ENCODE measurements at regions not wholly inside any gene's neighbourhood (a gene's known extent, or its start where the extent isn't known, plus 50 kb on each side); places are given as distances from the start of the nearest gene placed in this dataset.

- no peak for DNase-seq (ENCODE audit: low spot score)
- no peak for TF ChIP-seq CTCF (IDR thresholded peaks at IDR 0.05)
- Histone ChIP-seq H3K27ac (no peak overlapping the region), H3K4me3 (no peak overlapping the region)
Measured at GRCh38 chr18:44452346-44452745, 228.3 kb upstream of the SETBP1 start.

GRCh38 chr18:44453505-44453904, 227.2 kb upstream of the SETBP1 start:
- DNase-seq (ENCODE audit: low spot score), result no peak
- no peak for TF ChIP-seq CTCF (IDR thresholded peaks at IDR 0.05)
- Histone ChIP-seq H3K4me3 (no peak overlapping the region), H3K27ac (no peak overlapping the region)

GRCh38 chr18:44458777-44459176, 221.9 kb upstream of the SETBP1 start:
- no peak for DNase-seq (ENCODE audit: low spot score)
- Histone ChIP-seq H3K27ac (no peak overlapping the region), H3K4me3 (no peak overlapping the region)
- TF ChIP-seq CTCF (IDR thresholded peaks at IDR 0.05), result no peak

GRCh38 chr18:44464398-44465180, 216.1 kb upstream of the SETBP1 start:
- Histone ChIP-seq H3K4me3 (no peak overlapping the region), H3K27ac (no peak overlapping the region)
- no peak for DNase-seq (ENCODE audit: low spot score)
- no peak for TF ChIP-seq CTCF (IDR thresholded peaks at IDR 0.05)

GRCh38 chr18:44465381-44465841, 215.3 kb upstream of the SETBP1 start:
- no peak for DNase-seq (ENCODE audit: low spot score)
- H3K4me3 ChIP-seq, result no peak overlapping the region
- H3K27ac ChIP-seq, result no peak overlapping the region
- TF ChIP-seq CTCF (IDR thresholded peaks at IDR 0.05), result no peak

GRCh38 chr18:44466997-44467396, 213.7 kb upstream of the SETBP1 start:
- no peak overlapping the region for H3K27ac ChIP-seq
- no peak overlapping the region for H3K4me3 ChIP-seq
- no peak for DNase-seq (ENCODE audit: low spot score)
- no peak for TF ChIP-seq CTCF (IDR thresholded peaks at IDR 0.05)

- TF ChIP-seq CTCF (IDR thresholded peaks at IDR 0.05), result no peak
- no peak overlapping the region for H3K4me3 ChIP-seq
- H3K27ac ChIP-seq, result no peak overlapping the region
- DNase-seq (ENCODE audit: low spot score), result no peak
Measured at GRCh38 chr18:44467718-44468117, 213.0 kb upstream of the SETBP1 start.

All from coronary artery (tissue), 2 donors.